ENCODE measurements at regions not wholly inside any gene's neighbourhood (a gene's known extent, or its start where the extent isn't known, plus 50 kb on each side); places are given as distances from the start of the nearest gene placed in this dataset.

DNA sequence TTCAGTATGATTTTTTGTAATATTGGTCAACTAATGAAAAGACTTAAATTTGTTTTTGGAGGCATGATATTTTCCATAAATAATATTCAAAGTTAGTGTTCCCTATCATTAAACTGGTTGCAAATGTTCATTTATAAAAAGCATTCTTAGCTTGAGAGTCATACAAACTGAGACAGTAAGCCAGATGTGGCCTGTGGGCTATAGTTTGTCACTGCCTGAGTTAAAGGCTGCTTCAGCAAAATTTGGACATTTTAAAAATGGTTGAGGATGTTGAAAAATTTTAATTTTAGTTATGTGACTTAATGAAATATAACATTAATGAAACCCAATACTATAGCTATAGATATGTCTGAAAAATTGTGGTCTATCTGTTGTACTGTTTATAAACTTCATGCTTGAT, 180.2 kb upstream of the CACNA2D1 start (continued):
- TF ChIP-seq, protein P1, sequence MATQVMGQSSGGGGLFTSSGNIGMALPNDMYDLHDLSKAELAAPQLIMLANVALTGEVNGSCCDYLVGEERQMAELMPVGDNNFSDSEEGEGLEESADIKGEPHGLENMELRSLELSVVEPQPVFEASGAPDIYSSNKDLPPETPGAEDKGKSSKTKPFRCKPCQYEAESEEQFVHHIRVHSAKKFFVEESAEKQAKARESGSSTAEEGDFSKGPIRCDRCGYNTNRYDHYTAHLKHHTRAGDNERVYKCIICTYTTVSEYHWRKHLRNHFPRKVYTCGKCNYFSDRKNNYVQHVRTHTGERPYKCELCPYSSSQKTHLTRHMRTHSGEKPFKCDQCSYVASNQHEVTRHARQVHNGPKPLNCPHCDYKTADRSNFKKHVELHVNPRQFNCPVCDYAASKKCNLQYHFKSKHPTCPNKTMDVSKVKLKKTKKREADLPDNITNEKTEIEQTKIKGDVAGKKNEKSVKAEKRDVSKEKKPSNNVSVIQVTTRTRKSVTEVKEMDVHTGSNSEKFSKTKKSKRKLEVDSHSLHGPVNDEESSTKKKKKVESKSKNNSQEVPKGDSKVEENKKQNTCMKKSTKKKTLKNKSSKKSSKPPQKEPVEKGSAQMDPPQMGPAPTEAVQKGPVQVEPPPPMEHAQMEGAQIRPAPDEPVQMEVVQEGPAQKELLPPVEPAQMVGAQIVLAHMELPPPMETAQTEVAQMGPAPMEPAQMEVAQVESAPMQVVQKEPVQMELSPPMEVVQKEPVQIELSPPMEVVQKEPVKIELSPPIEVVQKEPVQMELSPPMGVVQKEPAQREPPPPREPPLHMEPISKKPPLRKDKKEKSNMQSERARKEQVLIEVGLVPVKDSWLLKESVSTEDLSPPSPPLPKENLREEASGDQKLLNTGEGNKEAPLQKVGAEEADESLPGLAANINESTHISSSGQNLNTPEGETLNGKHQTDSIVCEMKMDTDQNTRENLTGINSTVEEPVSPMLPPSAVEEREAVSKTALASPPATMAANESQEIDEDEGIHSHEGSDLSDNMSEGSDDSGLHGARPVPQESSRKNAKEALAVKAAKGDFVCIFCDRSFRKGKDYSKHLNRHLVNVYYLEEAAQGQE (IDR thresholded peaks at IDR 0.05; ENCODE audit: unreplicated experiment) = no peak

DNA sequence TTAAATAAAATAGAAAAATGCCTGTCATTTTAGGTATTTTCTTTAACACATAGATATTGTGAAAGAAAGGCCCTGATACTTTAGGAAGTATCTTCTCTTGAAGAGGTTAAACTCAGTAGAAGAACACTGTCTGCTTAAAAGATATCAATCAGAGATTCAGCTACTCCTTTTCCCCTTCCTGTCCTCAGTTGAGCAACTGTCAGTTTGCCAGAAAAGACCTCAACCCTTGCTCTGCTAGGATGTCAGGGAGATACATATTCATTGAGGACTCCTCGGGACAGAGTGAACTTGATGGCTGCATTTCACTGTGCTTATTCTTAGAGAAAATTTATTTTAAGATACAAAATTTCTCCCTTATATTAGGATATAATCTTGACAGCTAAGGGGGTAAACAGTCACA, 173.6 kb upstream of the CACNA2D1 start:
- no peaks in the 10 kb centered on the region for H3K36me3 ChIP-seq (ENCODE audit: insufficient read depth)
- H3K4me3 ChIP-seq = no peak overlapping the region
- Mint-ChIP-seq H3K9me3 (no peaks in the 10 kb centered on the region), H3K27me3 (ENCODE audit: insufficient read depth, low read depth, poor library complexity) (peaks cover 5% of the 10 kb centered on the region), H3K27ac (no peak overlapping the region), H3K4me1 (no peaks in the 10 kb centered on the region; the same call in 2 of the 3 replicates), H3K36me3 (ENCODE audit: low read depth) (no peaks in the 10 kb centered on the region), H3K4me3 (no peak overlapping the region)
- H3K4me2 ChIP-seq = no peak overlapping the region
- TF ChIP-seq, protein P2, sequence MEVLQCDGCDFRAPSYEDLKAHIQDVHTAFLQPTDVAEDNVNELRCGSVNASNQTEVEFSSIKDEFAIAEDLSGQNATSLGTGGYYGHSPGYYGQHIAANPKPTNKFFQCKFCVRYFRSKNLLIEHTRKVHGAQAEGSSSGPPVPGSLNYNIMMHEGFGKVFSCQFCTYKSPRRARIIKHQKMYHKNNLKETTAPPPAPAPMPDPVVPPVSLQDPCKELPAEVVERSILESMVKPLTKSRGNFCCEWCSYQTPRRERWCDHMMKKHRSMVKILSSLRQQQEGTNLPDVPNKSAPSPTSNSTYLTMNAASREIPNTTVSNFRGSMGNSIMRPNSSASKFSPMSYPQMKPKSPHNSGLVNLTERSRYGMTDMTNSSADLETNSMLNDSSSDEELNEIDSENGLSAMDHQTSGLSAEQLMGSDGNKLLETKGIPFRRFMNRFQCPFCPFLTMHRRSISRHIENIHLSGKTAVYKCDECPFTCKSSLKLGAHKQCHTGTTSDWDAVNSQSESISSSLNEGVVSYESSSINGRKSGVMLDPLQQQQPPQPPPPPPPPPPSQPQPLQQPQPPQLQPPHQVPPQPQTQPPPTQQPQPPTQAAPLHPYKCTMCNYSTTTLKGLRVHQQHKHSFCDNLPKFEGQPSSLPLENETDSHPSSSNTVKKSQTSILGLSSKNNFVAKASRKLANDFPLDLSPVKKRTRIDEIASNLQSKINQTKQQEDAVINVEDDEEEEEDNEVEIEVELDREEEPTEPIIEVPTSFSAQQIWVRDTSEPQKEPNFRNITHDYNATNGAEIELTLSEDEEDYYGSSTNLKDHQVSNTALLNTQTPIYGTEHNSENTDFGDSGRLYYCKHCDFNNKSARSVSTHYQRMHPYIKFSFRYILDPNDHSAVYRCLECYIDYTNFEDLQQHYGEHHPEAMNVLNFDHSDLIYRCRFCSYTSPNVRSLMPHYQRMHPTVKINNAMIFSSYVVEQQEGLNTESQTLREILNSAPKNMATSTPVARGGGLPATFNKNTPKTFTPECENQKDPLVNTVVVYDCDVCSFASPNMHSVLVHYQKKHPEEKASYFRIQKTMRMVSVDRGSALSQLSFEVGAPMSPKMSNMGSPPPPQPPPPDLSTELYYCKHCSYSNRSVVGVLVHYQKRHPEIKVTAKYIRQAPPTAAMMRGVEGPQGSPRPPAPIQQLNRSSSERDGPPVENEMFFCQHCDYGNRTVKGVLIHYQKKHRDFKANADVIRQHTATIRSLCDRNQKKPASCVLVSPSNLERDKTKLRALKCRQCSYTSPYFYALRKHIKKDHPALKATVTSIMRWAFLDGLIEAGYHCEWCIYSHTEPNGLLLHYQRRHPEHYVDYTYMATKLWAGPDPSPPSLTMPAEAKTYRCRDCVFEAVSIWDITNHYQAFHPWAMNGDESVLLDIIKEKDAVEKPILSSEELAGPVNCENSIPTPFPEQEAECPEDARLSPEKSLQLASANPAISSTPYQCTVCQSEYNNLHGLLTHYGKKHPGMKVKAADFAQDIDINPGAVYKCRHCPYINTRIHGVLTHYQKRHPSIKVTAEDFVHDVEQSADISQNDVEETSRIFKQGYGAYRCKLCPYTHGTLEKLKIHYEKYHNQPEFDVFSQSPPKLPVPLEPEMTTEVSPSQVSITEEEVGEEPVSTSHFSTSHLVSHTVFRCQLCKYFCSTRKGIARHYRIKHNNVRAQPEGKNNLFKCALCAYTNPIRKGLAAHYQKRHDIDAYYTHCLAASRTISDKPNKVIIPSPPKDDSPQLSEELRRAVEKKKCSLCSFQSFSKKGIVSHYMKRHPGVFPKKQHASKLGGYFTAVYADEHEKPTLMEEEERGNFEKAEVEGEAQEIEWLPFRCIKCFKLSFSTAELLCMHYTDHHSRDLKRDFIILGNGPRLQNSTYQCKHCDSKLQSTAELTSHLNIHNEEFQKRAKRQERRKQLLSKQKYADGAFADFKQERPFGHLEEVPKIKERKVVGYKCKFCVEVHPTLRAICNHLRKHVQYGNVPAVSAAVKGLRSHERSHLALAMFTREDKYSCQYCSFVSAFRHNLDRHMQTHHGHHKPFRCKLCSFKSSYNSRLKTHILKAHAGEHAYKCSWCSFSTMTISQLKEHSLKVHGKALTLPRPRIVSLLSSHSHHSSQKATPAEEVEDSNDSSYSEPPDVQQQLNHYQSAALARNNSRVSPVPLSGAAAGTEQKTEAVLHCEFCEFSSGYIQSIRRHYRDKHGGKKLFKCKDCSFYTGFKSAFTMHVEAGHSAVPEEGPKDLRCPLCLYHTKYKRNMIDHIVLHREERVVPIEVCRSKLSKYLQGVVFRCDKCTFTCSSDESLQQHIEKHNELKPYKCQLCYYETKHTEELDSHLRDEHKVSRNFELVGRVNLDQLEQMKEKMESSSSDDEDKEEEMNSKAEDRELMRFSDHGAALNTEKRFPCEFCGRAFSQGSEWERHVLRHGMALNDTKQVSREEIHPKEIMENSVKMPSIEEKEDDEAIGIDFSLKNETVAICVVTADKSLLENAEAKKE (CRISPR knock-in tag; IDR thresholded peaks at IDR 0.05) = no peak
- TF ChIP-seq STAT1 (IDR thresholded peaks at IDR 0.05; ENCODE audit: unreplicated experiment) = no peak
- TF ChIP-seq, protein P3, sequence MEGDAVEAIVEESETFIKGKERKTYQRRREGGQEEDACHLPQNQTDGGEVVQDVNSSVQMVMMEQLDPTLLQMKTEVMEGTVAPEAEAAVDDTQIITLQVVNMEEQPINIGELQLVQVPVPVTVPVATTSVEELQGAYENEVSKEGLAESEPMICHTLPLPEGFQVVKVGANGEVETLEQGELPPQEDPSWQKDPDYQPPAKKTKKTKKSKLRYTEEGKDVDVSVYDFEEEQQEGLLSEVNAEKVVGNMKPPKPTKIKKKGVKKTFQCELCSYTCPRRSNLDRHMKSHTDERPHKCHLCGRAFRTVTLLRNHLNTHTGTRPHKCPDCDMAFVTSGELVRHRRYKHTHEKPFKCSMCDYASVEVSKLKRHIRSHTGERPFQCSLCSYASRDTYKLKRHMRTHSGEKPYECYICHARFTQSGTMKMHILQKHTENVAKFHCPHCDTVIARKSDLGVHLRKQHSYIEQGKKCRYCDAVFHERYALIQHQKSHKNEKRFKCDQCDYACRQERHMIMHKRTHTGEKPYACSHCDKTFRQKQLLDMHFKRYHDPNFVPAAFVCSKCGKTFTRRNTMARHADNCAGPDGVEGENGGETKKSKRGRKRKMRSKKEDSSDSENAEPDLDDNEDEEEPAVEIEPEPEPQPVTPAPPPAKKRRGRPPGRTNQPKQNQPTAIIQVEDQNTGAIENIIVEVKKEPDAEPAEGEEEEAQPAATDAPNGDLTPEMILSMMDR (conservative IDR thresholded peaks at IDR 0.05; ENCODE audit: low read depth in 2 of 2) = no peak
- H3K27ac ChIP-seq (ENCODE audit: low read depth) = no peak overlapping the region
- no peaks in the 10 kb centered on the region for H4K20me1 ChIP-seq (replicated peaks; ENCODE audit: insufficient read depth)
- DNase-seq (ENCODE audit: low spot score) (no peak), ATAC-seq (no peak)
- no peaks in the 10 kb centered on the region for H3K79me2 ChIP-seq (replicated peaks; ENCODE audit: insufficient read depth)
- 0 out of 2 replicates have a peak overlapping the region, but pooled peaks have one; percentile 8 for H2AFZ ChIP-seq
- no peaks in the 10 kb centered on the region for H3K4me1 ChIP-seq (ENCODE audit: insufficient read depth)
- no peaks in the 10 kb centered on the region for H3K27me3 ChIP-seq (ENCODE audit: insufficient read depth)
- H3K9me2 ChIP-seq (ENCODE audit: insufficient read depth) = no peaks in the 10 kb centered on the region
- no peaks in the 10 kb centered on the region for H3F3A ChIP-seq (replicated peaks; ENCODE audit: low read depth)

Measured in GM23338 (cell line).